GM23338 (cell line): ENCODE measurements at regions not wholly inside any gene's neighbourhood (a gene's known extent, or its start where the extent isn't known, plus 50 kb on each side); places are given as distances from the start of the nearest gene placed in this dataset.

Experiments used
- EZH2 ChIP-seq: fragments of 200-600 bp; sonication (generic); IDR thresholded peaks from one replicate; pipeline ENCODE4 v1.8.0; 2017; ENCODE audit warnings: antibody characterized with exemption, mild to moderate bottlenecking, low read depth; ENCODE audit not compliant: unreplicated experiment
- EZH2phosphoT487 ChIP-seq: fragments of 200-600 bp; sonication (generic); IDR thresholded peaks from one replicate; pipeline ENCODE4 v1.8.1; 2018; ENCODE audit warnings: antibody characterized with exemption; ENCODE audit not compliant: unreplicated experiment
- JUNB ChIP-seq: IDR thresholded peaks from one replicate; pipeline ENCODE4 v1.6.1; 2016; ENCODE audit warnings: antibody characterized with exemption; ENCODE audit not compliant: unreplicated experiment
- NANOG ChIP-seq: IDR thresholded peaks from 2 replicates; pipeline ENCODE4 v1.6.1; 2016; ENCODE audit warnings: antibody characterized with exemption, borderline replicate concordance
- POLR2AphosphoS5 ChIP-seq: IDR thresholded peaks from 2 replicates; pipeline ENCODE4 v1.6.1; 2016; ENCODE audit warnings: antibody characterized with exemption, low read depth
- STAT1 ChIP-seq: IDR thresholded peaks from one replicate; pipeline ENCODE4 v1.6.1; 2016; ENCODE audit warnings: antibody characterized with exemption; ENCODE audit not compliant: unreplicated experiment
- TF ChIP-seq, protein P1 (sequence below): fragments of 250-450 bp; sonication (Bioruptor Pico); IDR thresholded peaks from 2 replicates; pipeline ENCODE4 v1.5.0; 2020; ENCODE audit warnings: mild to moderate bottlenecking, moderate library complexity
- TF ChIP-seq, protein P2 (sequence below), 2 experiments: fragments of 200-600 bp in 1 of 2; sonication (generic) in 1 of 2; conservative IDR thresholded peaks; 2 replicates each; pipeline versions ENCODE4 v1.5.1 to v1.6.1; 2016 to 2017; ENCODE audit warnings: antibody characterized with exemption in 2 of 2, low read depth in 2 of 2, mild to moderate bottlenecking in 2 of 2, moderate library complexity in 1 of 2
- TF ChIP-seq, protein P3 (sequence below): IDR thresholded peaks from one replicate; pipeline ENCODE4 v1.6.1; 2018; ENCODE audit warnings: antibody characterized with exemption; ENCODE audit not compliant: unreplicated experiment
- TF ChIP-seq, protein P4 (sequence below): IDR thresholded peaks from 2 replicates; pipeline ENCODE4 v1.6.1; 2016; ENCODE audit warnings: antibody characterized with exemption

DNA sequence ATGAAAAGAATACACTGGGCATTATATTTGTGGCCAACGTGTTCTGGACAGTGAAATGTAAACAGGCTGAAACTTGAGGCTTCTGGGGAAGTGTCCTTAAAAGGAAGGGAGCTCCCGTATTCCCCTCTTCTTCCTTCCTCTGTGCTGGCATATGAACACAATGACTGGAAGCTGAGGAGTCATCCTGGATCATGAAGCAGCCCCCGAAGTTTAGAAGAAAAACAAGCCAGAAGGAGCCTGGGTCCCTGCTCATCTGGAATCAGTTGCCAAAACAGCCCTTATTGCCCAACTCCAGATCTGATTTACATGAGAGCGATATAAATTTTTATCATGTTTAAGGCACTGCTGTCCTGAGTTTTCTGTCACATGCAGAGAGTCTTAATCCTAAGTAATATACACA, 65.4 kb upstream of the SLC1A1 start (continued):
- TF ChIP-seq, protein P1, sequence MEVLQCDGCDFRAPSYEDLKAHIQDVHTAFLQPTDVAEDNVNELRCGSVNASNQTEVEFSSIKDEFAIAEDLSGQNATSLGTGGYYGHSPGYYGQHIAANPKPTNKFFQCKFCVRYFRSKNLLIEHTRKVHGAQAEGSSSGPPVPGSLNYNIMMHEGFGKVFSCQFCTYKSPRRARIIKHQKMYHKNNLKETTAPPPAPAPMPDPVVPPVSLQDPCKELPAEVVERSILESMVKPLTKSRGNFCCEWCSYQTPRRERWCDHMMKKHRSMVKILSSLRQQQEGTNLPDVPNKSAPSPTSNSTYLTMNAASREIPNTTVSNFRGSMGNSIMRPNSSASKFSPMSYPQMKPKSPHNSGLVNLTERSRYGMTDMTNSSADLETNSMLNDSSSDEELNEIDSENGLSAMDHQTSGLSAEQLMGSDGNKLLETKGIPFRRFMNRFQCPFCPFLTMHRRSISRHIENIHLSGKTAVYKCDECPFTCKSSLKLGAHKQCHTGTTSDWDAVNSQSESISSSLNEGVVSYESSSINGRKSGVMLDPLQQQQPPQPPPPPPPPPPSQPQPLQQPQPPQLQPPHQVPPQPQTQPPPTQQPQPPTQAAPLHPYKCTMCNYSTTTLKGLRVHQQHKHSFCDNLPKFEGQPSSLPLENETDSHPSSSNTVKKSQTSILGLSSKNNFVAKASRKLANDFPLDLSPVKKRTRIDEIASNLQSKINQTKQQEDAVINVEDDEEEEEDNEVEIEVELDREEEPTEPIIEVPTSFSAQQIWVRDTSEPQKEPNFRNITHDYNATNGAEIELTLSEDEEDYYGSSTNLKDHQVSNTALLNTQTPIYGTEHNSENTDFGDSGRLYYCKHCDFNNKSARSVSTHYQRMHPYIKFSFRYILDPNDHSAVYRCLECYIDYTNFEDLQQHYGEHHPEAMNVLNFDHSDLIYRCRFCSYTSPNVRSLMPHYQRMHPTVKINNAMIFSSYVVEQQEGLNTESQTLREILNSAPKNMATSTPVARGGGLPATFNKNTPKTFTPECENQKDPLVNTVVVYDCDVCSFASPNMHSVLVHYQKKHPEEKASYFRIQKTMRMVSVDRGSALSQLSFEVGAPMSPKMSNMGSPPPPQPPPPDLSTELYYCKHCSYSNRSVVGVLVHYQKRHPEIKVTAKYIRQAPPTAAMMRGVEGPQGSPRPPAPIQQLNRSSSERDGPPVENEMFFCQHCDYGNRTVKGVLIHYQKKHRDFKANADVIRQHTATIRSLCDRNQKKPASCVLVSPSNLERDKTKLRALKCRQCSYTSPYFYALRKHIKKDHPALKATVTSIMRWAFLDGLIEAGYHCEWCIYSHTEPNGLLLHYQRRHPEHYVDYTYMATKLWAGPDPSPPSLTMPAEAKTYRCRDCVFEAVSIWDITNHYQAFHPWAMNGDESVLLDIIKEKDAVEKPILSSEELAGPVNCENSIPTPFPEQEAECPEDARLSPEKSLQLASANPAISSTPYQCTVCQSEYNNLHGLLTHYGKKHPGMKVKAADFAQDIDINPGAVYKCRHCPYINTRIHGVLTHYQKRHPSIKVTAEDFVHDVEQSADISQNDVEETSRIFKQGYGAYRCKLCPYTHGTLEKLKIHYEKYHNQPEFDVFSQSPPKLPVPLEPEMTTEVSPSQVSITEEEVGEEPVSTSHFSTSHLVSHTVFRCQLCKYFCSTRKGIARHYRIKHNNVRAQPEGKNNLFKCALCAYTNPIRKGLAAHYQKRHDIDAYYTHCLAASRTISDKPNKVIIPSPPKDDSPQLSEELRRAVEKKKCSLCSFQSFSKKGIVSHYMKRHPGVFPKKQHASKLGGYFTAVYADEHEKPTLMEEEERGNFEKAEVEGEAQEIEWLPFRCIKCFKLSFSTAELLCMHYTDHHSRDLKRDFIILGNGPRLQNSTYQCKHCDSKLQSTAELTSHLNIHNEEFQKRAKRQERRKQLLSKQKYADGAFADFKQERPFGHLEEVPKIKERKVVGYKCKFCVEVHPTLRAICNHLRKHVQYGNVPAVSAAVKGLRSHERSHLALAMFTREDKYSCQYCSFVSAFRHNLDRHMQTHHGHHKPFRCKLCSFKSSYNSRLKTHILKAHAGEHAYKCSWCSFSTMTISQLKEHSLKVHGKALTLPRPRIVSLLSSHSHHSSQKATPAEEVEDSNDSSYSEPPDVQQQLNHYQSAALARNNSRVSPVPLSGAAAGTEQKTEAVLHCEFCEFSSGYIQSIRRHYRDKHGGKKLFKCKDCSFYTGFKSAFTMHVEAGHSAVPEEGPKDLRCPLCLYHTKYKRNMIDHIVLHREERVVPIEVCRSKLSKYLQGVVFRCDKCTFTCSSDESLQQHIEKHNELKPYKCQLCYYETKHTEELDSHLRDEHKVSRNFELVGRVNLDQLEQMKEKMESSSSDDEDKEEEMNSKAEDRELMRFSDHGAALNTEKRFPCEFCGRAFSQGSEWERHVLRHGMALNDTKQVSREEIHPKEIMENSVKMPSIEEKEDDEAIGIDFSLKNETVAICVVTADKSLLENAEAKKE: no peak
- TF ChIP-seq POLR2AphosphoS5 (no peak), EZH2phosphoT487 (no peak), NANOG (no peak), STAT1 (no peak), JUNB (no peak), EZH2 (no peak)
- TF ChIP-seq, protein P2, sequence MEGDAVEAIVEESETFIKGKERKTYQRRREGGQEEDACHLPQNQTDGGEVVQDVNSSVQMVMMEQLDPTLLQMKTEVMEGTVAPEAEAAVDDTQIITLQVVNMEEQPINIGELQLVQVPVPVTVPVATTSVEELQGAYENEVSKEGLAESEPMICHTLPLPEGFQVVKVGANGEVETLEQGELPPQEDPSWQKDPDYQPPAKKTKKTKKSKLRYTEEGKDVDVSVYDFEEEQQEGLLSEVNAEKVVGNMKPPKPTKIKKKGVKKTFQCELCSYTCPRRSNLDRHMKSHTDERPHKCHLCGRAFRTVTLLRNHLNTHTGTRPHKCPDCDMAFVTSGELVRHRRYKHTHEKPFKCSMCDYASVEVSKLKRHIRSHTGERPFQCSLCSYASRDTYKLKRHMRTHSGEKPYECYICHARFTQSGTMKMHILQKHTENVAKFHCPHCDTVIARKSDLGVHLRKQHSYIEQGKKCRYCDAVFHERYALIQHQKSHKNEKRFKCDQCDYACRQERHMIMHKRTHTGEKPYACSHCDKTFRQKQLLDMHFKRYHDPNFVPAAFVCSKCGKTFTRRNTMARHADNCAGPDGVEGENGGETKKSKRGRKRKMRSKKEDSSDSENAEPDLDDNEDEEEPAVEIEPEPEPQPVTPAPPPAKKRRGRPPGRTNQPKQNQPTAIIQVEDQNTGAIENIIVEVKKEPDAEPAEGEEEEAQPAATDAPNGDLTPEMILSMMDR (conservative IDR thresholded peaks at IDR 0.05; ENCODE audit: low read depth in 2 of 2): no peak
- TF ChIP-seq, protein P3, sequence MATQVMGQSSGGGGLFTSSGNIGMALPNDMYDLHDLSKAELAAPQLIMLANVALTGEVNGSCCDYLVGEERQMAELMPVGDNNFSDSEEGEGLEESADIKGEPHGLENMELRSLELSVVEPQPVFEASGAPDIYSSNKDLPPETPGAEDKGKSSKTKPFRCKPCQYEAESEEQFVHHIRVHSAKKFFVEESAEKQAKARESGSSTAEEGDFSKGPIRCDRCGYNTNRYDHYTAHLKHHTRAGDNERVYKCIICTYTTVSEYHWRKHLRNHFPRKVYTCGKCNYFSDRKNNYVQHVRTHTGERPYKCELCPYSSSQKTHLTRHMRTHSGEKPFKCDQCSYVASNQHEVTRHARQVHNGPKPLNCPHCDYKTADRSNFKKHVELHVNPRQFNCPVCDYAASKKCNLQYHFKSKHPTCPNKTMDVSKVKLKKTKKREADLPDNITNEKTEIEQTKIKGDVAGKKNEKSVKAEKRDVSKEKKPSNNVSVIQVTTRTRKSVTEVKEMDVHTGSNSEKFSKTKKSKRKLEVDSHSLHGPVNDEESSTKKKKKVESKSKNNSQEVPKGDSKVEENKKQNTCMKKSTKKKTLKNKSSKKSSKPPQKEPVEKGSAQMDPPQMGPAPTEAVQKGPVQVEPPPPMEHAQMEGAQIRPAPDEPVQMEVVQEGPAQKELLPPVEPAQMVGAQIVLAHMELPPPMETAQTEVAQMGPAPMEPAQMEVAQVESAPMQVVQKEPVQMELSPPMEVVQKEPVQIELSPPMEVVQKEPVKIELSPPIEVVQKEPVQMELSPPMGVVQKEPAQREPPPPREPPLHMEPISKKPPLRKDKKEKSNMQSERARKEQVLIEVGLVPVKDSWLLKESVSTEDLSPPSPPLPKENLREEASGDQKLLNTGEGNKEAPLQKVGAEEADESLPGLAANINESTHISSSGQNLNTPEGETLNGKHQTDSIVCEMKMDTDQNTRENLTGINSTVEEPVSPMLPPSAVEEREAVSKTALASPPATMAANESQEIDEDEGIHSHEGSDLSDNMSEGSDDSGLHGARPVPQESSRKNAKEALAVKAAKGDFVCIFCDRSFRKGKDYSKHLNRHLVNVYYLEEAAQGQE: no peak
- TF ChIP-seq, protein P4, sequence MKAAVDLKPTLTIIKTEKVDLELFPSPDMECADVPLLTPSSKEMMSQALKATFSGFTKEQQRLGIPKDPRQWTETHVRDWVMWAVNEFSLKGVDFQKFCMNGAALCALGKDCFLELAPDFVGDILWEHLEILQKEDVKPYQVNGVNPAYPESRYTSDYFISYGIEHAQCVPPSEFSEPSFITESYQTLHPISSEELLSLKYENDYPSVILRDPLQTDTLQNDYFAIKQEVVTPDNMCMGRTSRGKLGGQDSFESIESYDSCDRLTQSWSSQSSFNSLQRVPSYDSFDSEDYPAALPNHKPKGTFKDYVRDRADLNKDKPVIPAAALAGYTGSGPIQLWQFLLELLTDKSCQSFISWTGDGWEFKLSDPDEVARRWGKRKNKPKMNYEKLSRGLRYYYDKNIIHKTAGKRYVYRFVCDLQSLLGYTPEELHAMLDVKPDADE: no peak
